22Rv1 (cell line): ENCODE measurements at regions not wholly inside any gene's neighbourhood (a gene's known extent, or its start where the extent isn't known, plus 50 kb on each side); places are given as distances from the start of the nearest gene placed in this dataset.

Source experiments
- CTCF ChIP-seq: fragments of 450-650 bp; IDR thresholded peaks from 2 replicates; pipeline ENCODE4 v1.5.1; 2017; ENCODE audit warnings: mild to moderate bottlenecking
- ZFX ChIP-seq: fragments of 450-650 bp; IDR thresholded peaks from 2 replicates; pipeline ENCODE4 v1.6.1; 2017; ENCODE audit warnings: antibody characterized with exemption, borderline replicate concordance

- TF ChIP-seq CTCF (no peak), ZFX (no peak)
These were observed 2013.7 kb downstream of the MRPL39 start for GRCh38 chr21:23593582-23593981.
